GM21528 (cell line): ENCODE measurements at regions not wholly inside any gene's neighbourhood (a gene's known extent, or its start where the extent isn't known, plus 50 kb on each side); places are given as distances from the start of the nearest gene placed in this dataset.

ENCODE experiments used
- ATAC-seq: cut with Tn5 transposase; IDR thresholded peaks from one replicate; pipeline ENCODE4 v1.9.1; 2021; ENCODE audit warnings: mild to moderate bottlenecking, moderate library complexity; ENCODE audit not compliant: unreplicated experiment, low FRiP score

- no peak for ATAC-seq
Observed at GRCh38 chr4:181909368-181909767, 333.8 kb upstream of the TENM3 start.

- no peak for ATAC-seq
Observed at GRCh38 chr4:181911420-181911819, 331.8 kb upstream of the TENM3 start.

GRCh38 chr4:181933471-181933870 is 309.7 kb upstream of the TENM3 start:
- no peak for ATAC-seq

GRCh38 chr4:181938631-181939030 is 304.6 kb upstream of the TENM3 start:
- no peak for ATAC-seq

GRCh38 chr4:181939199-181939945 is 303.8 kb upstream of the TENM3 start:
- no peak for ATAC-seq

GRCh38 chr4:181944527-181944926 is 298.7 kb upstream of the TENM3 start:
- no peak for ATAC-seq

GRCh38 chr4:181946902-181947301 is 296.3 kb upstream of the TENM3 start:
- no peak for ATAC-seq

- no peak for ATAC-seq
Observed at GRCh38 chr4:181948839-181949382, 294.3 kb upstream of the TENM3 start.

GRCh38 chr4:181949704-181950312 is 293.4 kb upstream of the TENM3 start:
- ATAC-seq: no peak

GRCh38 chr4:181950372-181951127 is 292.7 kb upstream of the TENM3 start:
- ATAC-seq: no peak

- no peak for ATAC-seq
Observed at GRCh38 chr4:181951265-181951664, 291.9 kb upstream of the TENM3 start.

- no peak for ATAC-seq
Observed at GRCh38 chr4:181952478-181952877, 290.7 kb upstream of the TENM3 start.

GRCh38 chr4:181956512-181956911 is 286.7 kb upstream of the TENM3 start:
- ATAC-seq: no peak

GRCh38 chr4:181957088-181957487 is 286.1 kb upstream of the TENM3 start:
- ATAC-seq: no peak

GRCh38 chr4:181958446-181958845 is 284.8 kb upstream of the TENM3 start:
- ATAC-seq: no peak

- no peak for ATAC-seq
Observed at GRCh38 chr4:181959121-181959520, 284.1 kb upstream of the TENM3 start.

GRCh38 chr4:181960384-181960783 is 282.8 kb upstream of the TENM3 start:
- ATAC-seq: no peak

GRCh38 chr4:181962321-181962720 is 280.9 kb upstream of the TENM3 start:
- no peak for ATAC-seq

GRCh38 chr4:181964731-181965130 is 278.5 kb upstream of the TENM3 start:
- no peak for ATAC-seq

GRCh38 chr4:181966104-181966551 is 277.1 kb upstream of the TENM3 start:
- ATAC-seq: no peak

- no peak for ATAC-seq
Observed at GRCh38 chr4:181967401-181967800, 275.8 kb upstream of the TENM3 start.
